HuH-7 (cell line): ENCODE measurements at regions not wholly inside any gene's neighbourhood (a gene's known extent, or its start where the extent isn't known, plus 50 kb on each side); places are given as distances from the start of the nearest gene placed in this dataset.

Experiments
- DNase-seq: peaks from one replicate; pipeline ENCODE4 v3.0.0; 2011; ENCODE audit warnings: low spot score

- no peak for DNase-seq
Observed at GRCh38 chr21:32132881-32133280, 146.0 kb downstream of the MIS18A start.

- no peak for DNase-seq
Observed at GRCh38 chr21:32132409-32132808, 146.4 kb downstream of the MIS18A start.

GRCh38 chr21:32131960-32132359 is 146.9 kb downstream of the MIS18A start:
- DNase-seq, result no peak

- no peak for DNase-seq
Observed at GRCh38 chr21:32131164-32131563, 147.7 kb downstream of the MIS18A start.

GRCh38 chr21:32130031-32130891 is 148.6 kb downstream of the MIS18A start:
- no peak for DNase-seq

GRCh38 chr21:32127081-32127480 is 151.8 kb downstream of the MIS18A start:
- DNase-seq, result no peak

GRCh38 chr21:32122082-32122481 is 156.8 kb downstream of the MIS18A start:
- DNase-seq, result no peak

GRCh38 chr21:32120230-32120629 is 158.6 kb downstream of the MIS18A start:
- no peak for DNase-seq

GRCh38 chr21:32119811-32120210 is 159.0 kb downstream of the MIS18A start:
- DNase-seq, result no peak

- DNase-seq, result no peak
Observed at GRCh38 chr21:32119389-32119788, 159.5 kb downstream of the MIS18A start.

- no peak for DNase-seq
Observed at GRCh38 chr21:32114419-32115035, 164.3 kb downstream of the MIS18A start.

- DNase-seq, result no peak
Observed at GRCh38 chr21:32113486-32113885, 165.4 kb downstream of the MIS18A start.

- DNase-seq, result no peak
Observed at GRCh38 chr21:32112195-32112594, 166.7 kb downstream of the MIS18A start.

GRCh38 chr21:32108566-32108965 is 170.3 kb downstream of the MIS18A start:
- DNase-seq, result no peak

- no peak for DNase-seq
Observed at GRCh38 chr21:32103361-32103760, 175.5 kb downstream of the MIS18A start.

GRCh38 chr21:32102426-32102825 is 176.4 kb downstream of the MIS18A start:
- no peak for DNase-seq

GRCh38 chr21:32101277-32101676 is 177.6 kb downstream of the MIS18A start:
- DNase-seq, result no peak

- no peak for DNase-seq
Observed at GRCh38 chr21:32100423-32100822, 178.4 kb downstream of the MIS18A start.

- DNase-seq, result no peak
Observed at GRCh38 chr21:32099812-32100416, 178.9 kb downstream of the MIS18A start.

GRCh38 chr21:32096411-32096810 is 182.4 kb downstream of the MIS18A start:
- peak; percentile 38 for DNase-seq

- no peak for DNase-seq
Observed at GRCh38 chr21:32094804-32095203, 184.0 kb downstream of the MIS18A start.

- no peak for DNase-seq
Observed at GRCh38 chr21:32093646-32094462, 185.0 kb downstream of the MIS18A start.
